Activated T-cell treated with anti-CD3 and anti-CD28 coated beads, Interleukin-2, amount 50 U/mL, for 1 hour (primary cell): ENCODE measurements at regions not wholly inside any gene's neighbourhood (a gene's known extent, or its start where the extent isn't known, plus 50 kb on each side); places are given as distances from the start of the nearest gene placed in this dataset.

Source experiments
- DNase-seq: peaks from one replicate; pipeline ENCODE4 v3.0.0-alpha.2; 2020

DNA sequence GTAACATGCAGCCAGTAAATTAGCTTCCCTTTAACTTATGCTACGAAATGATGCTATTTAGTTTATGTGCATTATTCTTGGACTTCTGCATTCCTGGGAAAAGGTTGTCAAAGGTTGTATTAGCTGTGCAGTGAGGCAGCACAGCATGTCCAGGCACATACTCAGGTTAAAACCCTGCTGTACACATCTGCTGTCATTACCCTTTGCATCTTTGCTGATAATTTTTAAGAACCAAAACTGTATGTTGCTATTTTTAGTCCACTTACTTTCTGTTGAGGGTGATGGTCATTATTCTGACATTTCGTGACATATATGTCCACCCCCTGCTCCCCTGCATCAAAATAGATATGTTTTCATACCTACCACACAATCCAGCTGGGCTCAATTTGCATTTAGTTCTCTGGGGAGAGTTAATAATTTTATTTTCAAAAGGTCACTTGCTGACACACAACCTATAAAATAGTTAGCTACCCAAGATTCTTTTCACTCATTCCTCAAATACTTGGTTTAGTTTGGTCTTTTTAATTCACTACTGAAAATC is 142.5 kb upstream of the SPACA1 start:
- no peak for DNase-seq

- DNase-seq, result no peak
These were observed 143.6 kb upstream of the SPACA1 start for GRCh38 chr6:87904011-87904410.

DNA sequence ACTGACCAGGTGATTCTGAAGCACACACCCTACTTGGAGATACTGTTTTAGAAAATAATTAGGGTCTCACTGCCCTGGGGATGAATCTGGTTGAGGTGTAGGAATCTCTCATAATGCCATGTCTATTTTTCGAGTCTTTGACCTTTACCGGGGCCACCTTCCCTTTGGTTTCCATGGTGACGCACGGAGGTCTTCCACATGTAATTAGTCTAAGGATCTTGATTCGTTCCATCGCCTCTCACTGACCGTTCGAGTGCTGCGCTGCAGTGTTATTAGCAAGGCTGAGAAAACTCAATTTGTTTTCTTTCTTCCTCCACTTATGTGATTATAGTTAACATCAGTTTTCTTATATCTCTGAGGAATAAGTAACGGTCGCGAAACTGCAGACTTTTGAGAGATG is 144.3 kb upstream of the SPACA1 start:
- DNase-seq, result no peak

DNA sequence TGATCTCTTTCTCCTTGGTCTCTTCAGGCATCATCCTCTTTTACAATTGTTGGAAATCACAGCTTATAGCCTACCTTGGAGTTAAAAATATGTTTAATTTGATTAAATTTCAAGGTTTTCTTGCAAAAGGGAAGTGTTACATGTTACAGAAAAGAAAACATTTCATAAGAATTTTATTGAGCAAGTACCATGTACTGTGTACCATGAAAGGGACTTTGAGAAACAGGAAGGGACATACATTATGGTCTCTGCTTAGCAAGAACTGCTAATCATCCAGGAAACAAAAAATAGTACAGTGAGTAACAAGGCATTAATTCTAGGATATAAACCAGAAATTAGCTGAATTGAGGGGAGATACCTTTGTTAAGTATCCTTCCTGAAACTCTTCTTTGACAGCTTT is 145.3 kb upstream of the SPACA1 start:
- no peak for DNase-seq

- no peak for DNase-seq
These were observed 146.0 kb upstream of the SPACA1 start for GRCh38 chr6:87901613-87902012.

- no peak for DNase-seq
These were observed 147.4 kb upstream of the SPACA1 start for GRCh38 chr6:87900160-87900698.

DNA sequence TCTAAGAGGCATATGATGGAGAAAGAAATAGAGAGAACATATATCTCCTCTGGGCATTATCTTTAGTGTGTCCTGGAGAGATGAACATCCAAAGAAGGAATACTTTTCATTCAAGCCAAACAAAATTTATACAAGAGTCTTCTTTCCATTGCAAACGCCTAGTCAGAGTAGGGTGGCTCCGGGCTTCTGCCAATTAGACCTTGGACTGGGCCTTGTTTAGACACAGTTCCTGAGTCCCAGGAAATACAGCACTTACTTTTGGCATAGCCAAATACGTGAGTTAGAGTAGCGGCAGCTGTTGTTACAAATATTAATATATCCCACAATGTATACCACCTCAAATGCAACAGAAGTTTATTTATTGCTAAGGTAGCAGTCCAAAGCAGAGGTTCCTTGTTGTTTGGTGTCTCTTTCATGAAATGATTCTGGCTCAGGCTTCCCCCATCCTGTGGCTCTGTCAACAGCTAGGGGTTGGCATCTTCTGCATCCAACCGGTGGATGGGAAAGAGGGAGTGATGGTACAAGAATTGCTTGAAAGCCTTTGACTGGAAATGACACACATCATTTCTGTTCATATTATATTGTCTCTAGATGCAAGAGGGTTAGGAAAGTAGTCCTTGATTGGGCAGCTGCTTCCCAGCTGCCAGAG is 148.0 kb upstream of the SPACA1 start:
- no peak for DNase-seq

DNA sequence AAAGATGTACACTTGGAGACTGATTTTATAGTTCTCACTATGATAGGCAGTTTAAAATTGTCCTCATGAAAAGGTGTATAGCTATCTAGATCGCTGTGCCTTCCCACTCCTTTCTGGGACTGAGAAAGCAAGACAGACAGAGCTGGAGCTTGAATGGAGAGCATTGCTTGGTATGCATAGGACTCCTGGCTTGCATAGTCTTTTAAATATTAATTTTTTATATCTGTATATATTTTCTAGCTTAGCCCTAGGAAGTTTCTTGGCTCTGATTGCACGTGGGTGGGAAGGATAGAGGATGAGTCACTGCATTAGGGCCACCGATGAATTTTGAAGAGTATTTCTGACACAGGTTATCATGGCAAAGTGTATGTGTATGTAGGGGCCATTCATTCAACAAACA is 150.0 kb upstream of the SPACA1 start:
- no peak for DNase-seq

DNA sequence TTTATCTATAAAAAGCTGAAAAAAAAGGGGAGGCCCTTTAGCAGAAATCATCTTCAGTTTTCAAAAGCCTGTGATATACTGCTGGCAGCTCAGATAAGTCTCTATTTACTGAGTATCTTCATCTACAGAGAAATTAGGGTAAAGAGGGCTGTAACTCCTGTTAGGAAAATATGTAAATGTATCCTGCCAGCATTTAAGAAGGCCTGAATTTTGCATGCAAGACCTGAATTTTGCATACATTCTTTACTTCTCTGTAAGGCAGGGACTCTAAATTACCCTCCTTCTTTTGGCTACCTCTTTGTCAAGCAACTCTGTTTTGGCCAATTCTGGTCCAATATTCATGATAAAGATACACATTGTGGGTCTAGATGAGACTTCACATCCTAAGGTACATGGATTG is 150.6 kb upstream of the SPACA1 start:
- DNase-seq, result no peak

DNA sequence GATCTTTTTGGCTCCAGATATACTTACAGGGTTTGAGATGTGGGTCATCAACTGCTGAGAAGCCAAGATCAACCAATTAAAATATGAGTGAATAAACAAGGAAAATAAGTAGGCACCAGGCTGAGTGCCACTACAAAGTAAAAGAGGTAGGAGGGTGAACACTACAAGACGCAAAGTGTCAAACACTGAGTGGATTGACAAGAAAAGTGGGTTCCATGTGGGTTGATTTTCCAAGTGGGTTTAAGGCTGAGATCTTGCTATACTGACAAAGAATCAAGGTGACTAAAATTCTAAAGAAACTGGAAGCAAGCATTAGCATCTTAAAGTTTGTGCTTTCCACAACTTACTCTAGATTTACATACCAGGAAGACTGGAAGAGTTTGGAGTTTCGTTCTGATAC is 160.4 kb upstream of the SPACA1 start:
- no peak for DNase-seq

DNA sequence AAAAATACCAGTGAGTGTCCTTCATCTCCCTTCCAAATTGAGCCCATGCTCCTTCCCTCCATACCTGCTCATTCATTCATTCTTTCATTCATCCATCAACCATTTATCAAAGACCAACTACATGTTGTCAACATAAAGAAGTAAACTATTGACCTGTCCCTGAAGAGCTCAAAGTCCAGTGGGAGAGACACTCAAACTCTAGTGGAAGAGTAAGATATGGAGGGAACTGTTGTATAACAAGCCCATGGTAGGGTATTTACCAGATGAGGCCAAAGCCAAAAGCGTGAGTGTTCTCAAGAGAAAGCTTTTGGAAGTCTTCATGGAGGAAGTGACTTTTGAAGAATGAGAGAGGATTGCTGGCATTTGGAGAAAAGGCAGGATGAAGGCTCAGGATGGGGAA is 163.4 kb upstream of the SPACA1 start:
- no peak for DNase-seq

GRCh38 chr6:87881342-87881895 is 166.2 kb upstream of the SPACA1 start:
- DNase-seq, result no peak

- no peak for DNase-seq
These were observed 168.3 kb upstream of the SPACA1 start for GRCh38 chr6:87879132-87879861.

- no peak for DNase-seq
These were observed 171.9 kb upstream of the SPACA1 start for GRCh38 chr6:87875781-87876180.

DNA sequence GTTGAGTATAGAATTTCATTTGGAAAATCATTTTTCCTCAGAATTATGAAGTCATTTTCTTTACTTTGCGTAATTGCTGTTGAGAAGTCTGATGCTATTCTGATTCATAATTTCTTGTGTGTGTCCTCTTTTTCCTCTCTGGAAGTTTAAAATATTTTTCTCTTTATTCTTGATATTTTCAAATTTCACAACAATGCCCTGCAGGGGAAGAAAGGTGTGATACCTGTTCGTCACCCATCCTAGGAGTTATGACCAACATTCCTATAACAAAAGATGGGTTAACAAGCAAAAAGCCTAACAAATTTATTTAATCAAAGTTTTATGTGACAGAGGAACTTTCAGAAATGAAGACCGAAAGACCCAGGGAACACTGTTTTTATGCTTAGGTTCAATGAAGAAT is 171.5 kb upstream of the AKIRIN2 start:
- DNase-seq, result no peak

DNA sequence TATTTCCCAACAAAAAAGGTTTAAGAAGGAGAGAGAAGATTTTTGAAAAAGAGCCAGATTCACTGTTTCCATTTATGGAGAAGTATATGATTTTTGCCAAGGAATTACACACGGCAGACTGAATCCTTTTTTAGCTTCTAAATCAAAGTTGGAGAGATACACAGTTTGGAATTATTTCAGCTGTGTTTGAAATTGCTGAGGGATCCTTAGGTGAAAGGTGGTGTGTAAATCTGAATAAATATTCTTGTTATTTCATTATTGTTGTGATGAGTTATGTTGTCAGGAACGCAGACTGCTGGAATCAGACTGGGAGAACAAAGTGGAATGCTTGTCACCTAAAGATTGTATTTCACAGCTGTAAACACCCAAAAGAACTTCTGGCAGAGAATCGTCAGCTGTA is 168.5 kb upstream of the AKIRIN2 start:
- no peak for DNase-seq

DNA sequence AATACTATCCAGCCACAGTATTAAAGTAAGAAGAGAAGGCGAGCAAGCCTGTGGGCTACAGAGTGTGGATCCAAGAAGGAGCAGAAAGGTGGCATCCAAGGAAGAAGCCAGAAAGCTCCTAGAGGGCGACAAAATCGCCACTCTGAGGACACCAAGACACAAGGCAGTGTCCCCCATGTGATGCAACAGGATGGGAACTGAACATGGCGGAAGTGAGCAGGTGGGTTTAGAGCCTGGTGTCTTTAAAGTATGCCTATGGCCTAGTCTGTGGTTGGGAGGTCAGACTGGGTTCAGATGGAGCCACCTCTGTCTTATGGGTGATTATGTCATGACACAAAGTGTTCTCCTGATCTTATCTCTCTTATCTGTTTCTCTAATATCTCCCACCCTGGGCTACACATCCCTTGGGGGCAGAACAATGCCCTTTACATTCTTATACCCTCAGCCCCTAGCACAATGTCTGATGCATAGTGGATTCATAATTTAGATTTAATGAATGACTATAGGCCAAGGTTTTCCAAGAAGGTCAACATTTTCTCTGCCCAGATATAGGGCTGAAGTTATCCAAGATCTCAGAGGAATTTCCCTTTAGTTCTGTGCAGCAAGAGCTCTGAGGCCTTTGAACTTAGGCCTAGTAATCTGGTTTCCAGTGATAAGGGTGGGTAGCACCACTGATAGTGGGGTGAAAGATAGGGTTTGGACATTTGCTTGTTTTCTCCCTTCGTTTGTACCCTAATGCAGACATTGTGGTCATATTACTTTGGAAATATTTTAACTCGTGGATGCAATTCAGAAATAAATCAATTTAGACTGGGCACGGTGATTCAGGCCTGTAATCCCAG is 167.3 kb upstream of the AKIRIN2 start:
- no peak for DNase-seq

DNA sequence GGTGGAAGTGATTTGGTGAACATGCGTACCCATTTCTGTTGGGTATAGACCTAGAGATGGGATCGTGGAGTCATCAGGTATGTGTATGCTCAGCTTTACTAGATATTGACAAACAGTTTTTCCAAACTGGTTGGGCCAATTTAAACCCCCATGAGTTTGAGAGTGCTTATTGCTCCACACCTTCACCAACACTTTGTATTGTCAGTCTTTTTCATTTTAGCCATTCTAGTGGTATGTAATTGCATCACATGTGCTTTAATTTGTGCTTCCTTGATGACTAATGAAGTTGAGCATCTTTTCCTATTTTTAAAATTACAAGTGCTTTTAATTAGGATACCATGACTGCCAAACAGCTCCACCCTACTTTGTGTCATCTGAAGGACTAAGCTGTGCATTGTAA is 158.9 kb upstream of the AKIRIN2 start:
- DNase-seq, result no peak

DNA sequence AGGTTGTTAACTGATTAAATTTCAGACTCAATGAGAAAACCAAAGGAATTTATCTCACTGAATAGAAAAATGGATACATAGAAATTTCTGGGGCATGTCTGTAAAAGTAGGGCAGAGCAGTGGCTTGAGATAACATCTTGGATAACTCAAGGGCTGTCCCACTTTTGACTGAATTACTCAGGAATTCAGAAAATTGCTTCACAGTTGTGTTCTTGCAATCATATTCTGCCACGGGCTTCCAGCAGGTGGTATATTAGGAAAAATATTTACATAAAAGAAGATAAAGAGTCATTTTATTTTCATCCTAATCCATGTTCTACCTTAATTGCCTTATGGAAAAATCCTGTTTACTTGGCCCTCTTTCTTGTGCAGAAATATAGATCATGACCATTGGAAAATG is 156.4 kb upstream of the AKIRIN2 start:
- no peak for DNase-seq

DNA sequence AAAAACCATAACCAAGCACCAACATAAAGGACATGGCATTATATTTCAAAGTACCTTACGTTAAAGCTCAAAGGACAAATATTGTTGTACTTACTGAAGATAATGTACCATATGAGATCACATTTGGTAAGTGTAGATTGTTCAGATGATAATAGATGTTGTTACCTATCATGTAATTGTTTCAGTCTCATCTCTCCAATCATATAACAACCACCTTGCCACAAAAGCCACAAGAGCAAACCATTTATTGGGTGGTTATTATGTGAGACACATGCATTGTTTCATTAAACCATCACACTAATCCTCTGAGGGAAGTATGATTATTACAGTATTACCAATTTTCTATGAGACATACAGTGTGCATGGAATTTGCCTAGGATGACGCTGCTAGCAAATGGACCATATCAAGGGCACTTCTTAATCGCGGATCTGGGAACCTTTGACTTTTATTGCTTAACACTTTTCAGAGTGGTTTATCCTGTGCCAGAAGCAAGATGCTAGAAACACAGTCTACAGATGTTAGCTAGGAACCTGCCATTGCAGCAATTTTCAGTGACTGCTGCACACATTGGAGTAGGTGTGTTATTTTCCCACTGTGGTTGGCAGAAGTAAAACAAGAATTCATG is 149.8 kb upstream of the AKIRIN2 start:
- DNase-seq, result no peak

- no peak for DNase-seq
These were observed 146.6 kb upstream of the AKIRIN2 start for GRCh38 chr6:87848616-87849015.

DNA sequence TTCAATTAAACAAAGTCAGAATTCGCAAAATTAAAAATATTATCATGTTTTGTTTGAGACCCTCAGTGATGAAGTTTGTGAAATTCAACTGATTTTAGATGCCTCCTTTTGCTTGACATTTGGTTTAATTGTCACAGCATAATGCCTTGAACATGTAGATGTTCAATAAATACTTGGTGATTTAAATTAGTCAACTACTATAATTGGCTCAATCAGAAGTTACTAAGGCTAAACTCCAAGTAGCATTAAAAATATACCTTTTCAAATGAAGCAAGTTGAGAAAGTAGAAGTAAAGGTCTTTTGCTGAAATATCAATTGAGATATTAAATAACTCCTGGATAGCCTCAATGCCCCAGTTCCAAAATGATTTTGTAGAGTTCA is 145.8 kb upstream of the AKIRIN2 start:
- no peak for DNase-seq
